ENCODE measurements at regions not wholly inside any gene's neighbourhood (a gene's known extent, or its start where the extent isn't known, plus 50 kb on each side); places are given as distances from the start of the nearest gene placed in this dataset.

DNA sequence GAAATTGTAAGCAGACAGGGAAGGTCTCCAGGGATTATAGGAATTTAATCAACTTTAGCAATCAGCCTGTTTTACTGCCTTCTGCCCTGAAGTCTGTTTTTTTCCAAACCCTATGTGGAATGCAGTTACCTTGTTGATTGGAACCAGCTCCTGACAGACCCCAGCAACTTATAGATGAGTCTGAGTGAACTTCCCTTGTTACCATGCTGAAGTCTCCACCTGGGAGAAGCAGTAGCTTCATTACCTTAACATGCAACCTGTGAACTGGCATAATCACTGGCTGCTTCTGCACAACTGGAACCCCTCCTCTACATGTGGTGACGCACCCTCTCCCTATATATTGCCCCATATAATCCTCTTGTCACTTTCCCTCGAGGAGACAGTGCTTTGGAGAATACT lies 226.3 kb upstream of the SPOPL start:
- ATAC-seq: no peak
- Mint-ChIP-seq H3K36me3 (ENCODE audit: low read depth) (peaks cover 14% of the 10 kb centered on the region), H3K9me3 (peaks cover 9% of the 10 kb centered on the region; the same call in 2 of the 3 replicates), H3K4me3 (no peak overlapping the region), H3K27me3 (ENCODE audit: insufficient read depth, low read depth, poor library complexity) (peaks cover 2% of the 10 kb centered on the region), H3K4me1 (peaks cover 61% of the 10 kb centered on the region), H3K27ac (peak overlapping the region; percentile 88; the same call in 1 of the 2 replicates)
- Histone ChIP-seq H3K9me2 (ENCODE audit: insufficient read depth) (no peaks in the 10 kb centered on the region), H2AFZ (no peak overlapping the region), H3K27me3 (ENCODE audit: insufficient read depth) (no peaks in the 10 kb centered on the region), H3K27ac (ENCODE audit: low read depth) (peak overlapping the region; percentile 83; the same call in 1 of the 2 replicates), H3K4me1 (ENCODE audit: insufficient read depth) (peaks cover 40% of the 10 kb centered on the region), H3K79me2 (replicated peaks; ENCODE audit: insufficient read depth) (no peaks in the 10 kb centered on the region), H3K36me3 (ENCODE audit: insufficient read depth) (no peaks in the 10 kb centered on the region), H3K4me2 (peak overlapping the region; percentile 10), H3F3A (replicated peaks; ENCODE audit: low read depth) (no peaks in the 10 kb centered on the region; the same call in 1 of the 2 replicates), H4K20me1 (replicated peaks; ENCODE audit: insufficient read depth) (no peaks in the 10 kb centered on the region), H3K4me3 (no peak overlapping the region)
- no peak for DNase-seq (ENCODE audit: low spot score)
- TF ChIP-seq, protein P1, sequence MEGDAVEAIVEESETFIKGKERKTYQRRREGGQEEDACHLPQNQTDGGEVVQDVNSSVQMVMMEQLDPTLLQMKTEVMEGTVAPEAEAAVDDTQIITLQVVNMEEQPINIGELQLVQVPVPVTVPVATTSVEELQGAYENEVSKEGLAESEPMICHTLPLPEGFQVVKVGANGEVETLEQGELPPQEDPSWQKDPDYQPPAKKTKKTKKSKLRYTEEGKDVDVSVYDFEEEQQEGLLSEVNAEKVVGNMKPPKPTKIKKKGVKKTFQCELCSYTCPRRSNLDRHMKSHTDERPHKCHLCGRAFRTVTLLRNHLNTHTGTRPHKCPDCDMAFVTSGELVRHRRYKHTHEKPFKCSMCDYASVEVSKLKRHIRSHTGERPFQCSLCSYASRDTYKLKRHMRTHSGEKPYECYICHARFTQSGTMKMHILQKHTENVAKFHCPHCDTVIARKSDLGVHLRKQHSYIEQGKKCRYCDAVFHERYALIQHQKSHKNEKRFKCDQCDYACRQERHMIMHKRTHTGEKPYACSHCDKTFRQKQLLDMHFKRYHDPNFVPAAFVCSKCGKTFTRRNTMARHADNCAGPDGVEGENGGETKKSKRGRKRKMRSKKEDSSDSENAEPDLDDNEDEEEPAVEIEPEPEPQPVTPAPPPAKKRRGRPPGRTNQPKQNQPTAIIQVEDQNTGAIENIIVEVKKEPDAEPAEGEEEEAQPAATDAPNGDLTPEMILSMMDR (conservative IDR thresholded peaks at IDR 0.05; ENCODE audit: low read depth in 2 of 2): no peak
- TF ChIP-seq, protein P2, sequence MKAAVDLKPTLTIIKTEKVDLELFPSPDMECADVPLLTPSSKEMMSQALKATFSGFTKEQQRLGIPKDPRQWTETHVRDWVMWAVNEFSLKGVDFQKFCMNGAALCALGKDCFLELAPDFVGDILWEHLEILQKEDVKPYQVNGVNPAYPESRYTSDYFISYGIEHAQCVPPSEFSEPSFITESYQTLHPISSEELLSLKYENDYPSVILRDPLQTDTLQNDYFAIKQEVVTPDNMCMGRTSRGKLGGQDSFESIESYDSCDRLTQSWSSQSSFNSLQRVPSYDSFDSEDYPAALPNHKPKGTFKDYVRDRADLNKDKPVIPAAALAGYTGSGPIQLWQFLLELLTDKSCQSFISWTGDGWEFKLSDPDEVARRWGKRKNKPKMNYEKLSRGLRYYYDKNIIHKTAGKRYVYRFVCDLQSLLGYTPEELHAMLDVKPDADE (IDR thresholded peaks at IDR 0.05): no peak
- TF ChIP-seq ZNF114 (CRISPR knock-in tag; IDR thresholded peaks at IDR 0.05) (no peak), EZH2phosphoT487 (IDR thresholded peaks at IDR 0.05; ENCODE audit: unreplicated experiment) (no peak), NANOG (IDR thresholded peaks at IDR 0.05; ENCODE audit: borderline replicate concordance) (no peak), CREB1 (CRISPR knock-in tag; IDR thresholded peaks at IDR 0.05; ENCODE audit: low read depth) (no peak), POLR2AphosphoS5 (IDR thresholded peaks at IDR 0.05; ENCODE audit: low read depth) (no peak), JUNB (IDR thresholded peaks at IDR 0.05; ENCODE audit: unreplicated experiment) (no peak), ZNF331 (CRISPR knock-in tag; IDR thresholded peaks at IDR 0.05; ENCODE audit: low read depth) (no peak), STAT1 (IDR thresholded peaks at IDR 0.05; ENCODE audit: unreplicated experiment) (no peak), EZH2 (IDR thresholded peaks at IDR 0.05; ENCODE audit: low read depth, unreplicated experiment) (no peak)
- TF ChIP-seq, protein P3, sequence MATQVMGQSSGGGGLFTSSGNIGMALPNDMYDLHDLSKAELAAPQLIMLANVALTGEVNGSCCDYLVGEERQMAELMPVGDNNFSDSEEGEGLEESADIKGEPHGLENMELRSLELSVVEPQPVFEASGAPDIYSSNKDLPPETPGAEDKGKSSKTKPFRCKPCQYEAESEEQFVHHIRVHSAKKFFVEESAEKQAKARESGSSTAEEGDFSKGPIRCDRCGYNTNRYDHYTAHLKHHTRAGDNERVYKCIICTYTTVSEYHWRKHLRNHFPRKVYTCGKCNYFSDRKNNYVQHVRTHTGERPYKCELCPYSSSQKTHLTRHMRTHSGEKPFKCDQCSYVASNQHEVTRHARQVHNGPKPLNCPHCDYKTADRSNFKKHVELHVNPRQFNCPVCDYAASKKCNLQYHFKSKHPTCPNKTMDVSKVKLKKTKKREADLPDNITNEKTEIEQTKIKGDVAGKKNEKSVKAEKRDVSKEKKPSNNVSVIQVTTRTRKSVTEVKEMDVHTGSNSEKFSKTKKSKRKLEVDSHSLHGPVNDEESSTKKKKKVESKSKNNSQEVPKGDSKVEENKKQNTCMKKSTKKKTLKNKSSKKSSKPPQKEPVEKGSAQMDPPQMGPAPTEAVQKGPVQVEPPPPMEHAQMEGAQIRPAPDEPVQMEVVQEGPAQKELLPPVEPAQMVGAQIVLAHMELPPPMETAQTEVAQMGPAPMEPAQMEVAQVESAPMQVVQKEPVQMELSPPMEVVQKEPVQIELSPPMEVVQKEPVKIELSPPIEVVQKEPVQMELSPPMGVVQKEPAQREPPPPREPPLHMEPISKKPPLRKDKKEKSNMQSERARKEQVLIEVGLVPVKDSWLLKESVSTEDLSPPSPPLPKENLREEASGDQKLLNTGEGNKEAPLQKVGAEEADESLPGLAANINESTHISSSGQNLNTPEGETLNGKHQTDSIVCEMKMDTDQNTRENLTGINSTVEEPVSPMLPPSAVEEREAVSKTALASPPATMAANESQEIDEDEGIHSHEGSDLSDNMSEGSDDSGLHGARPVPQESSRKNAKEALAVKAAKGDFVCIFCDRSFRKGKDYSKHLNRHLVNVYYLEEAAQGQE (IDR thresholded peaks at IDR 0.05; ENCODE audit: unreplicated experiment): no peak
- TF ChIP-seq, protein P4, sequence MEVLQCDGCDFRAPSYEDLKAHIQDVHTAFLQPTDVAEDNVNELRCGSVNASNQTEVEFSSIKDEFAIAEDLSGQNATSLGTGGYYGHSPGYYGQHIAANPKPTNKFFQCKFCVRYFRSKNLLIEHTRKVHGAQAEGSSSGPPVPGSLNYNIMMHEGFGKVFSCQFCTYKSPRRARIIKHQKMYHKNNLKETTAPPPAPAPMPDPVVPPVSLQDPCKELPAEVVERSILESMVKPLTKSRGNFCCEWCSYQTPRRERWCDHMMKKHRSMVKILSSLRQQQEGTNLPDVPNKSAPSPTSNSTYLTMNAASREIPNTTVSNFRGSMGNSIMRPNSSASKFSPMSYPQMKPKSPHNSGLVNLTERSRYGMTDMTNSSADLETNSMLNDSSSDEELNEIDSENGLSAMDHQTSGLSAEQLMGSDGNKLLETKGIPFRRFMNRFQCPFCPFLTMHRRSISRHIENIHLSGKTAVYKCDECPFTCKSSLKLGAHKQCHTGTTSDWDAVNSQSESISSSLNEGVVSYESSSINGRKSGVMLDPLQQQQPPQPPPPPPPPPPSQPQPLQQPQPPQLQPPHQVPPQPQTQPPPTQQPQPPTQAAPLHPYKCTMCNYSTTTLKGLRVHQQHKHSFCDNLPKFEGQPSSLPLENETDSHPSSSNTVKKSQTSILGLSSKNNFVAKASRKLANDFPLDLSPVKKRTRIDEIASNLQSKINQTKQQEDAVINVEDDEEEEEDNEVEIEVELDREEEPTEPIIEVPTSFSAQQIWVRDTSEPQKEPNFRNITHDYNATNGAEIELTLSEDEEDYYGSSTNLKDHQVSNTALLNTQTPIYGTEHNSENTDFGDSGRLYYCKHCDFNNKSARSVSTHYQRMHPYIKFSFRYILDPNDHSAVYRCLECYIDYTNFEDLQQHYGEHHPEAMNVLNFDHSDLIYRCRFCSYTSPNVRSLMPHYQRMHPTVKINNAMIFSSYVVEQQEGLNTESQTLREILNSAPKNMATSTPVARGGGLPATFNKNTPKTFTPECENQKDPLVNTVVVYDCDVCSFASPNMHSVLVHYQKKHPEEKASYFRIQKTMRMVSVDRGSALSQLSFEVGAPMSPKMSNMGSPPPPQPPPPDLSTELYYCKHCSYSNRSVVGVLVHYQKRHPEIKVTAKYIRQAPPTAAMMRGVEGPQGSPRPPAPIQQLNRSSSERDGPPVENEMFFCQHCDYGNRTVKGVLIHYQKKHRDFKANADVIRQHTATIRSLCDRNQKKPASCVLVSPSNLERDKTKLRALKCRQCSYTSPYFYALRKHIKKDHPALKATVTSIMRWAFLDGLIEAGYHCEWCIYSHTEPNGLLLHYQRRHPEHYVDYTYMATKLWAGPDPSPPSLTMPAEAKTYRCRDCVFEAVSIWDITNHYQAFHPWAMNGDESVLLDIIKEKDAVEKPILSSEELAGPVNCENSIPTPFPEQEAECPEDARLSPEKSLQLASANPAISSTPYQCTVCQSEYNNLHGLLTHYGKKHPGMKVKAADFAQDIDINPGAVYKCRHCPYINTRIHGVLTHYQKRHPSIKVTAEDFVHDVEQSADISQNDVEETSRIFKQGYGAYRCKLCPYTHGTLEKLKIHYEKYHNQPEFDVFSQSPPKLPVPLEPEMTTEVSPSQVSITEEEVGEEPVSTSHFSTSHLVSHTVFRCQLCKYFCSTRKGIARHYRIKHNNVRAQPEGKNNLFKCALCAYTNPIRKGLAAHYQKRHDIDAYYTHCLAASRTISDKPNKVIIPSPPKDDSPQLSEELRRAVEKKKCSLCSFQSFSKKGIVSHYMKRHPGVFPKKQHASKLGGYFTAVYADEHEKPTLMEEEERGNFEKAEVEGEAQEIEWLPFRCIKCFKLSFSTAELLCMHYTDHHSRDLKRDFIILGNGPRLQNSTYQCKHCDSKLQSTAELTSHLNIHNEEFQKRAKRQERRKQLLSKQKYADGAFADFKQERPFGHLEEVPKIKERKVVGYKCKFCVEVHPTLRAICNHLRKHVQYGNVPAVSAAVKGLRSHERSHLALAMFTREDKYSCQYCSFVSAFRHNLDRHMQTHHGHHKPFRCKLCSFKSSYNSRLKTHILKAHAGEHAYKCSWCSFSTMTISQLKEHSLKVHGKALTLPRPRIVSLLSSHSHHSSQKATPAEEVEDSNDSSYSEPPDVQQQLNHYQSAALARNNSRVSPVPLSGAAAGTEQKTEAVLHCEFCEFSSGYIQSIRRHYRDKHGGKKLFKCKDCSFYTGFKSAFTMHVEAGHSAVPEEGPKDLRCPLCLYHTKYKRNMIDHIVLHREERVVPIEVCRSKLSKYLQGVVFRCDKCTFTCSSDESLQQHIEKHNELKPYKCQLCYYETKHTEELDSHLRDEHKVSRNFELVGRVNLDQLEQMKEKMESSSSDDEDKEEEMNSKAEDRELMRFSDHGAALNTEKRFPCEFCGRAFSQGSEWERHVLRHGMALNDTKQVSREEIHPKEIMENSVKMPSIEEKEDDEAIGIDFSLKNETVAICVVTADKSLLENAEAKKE (CRISPR knock-in tag; IDR thresholded peaks at IDR 0.05): no peak

Data from GM23338 (cell line).